ENCODE measurements at regions not wholly inside any gene's neighbourhood (a gene's known extent, or its start where the extent isn't known, plus 50 kb on each side); places are given as distances from the start of the nearest gene placed in this dataset.

DNA sequence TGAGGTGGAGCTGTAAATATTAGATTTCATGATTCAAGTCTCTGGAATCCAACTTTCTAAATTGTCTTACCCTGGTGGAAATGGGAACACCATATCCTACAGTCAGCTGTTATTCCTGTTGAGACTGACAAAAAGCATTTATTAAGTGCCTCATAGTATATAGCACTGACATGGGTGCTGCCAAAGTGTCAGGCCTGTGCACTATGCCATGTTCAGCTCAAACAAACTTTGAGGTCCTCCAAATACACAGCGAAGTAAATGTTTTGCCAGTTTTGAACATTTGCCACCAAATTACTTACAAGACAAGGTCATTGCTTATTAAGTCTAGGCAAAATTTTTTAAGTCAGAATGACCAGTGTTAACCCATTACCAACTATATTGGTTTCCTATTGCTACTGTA is 162.9 kb upstream of the SLC25A13 start:
- no peak for DNase-seq (ENCODE audit: low spot score)
- Histone ChIP-seq H3K27me3 (replicated peaks; ENCODE audit: insufficient read depth, low read depth, low read length, poor library complexity) (no peaks in the 10 kb centered on the region), H3K4me1 (ENCODE audit: insufficient read depth, low read length, poor library complexity, severe bottlenecking) (no peaks in the 10 kb centered on the region), H3K4me3 (ENCODE audit: low read depth, low read length, poor library complexity, severe bottlenecking) (no peak overlapping the region), H3K27ac (ENCODE audit: low read depth, low read length, poor library complexity, severe bottlenecking) (no peak overlapping the region), H3K36me3 (ENCODE audit: insufficient read depth, low read length, poor library complexity, severe bottlenecking) (no peaks in the 10 kb centered on the region), H3K9me3 (ENCODE audit: low read depth, low read length, poor library complexity, severe bottlenecking) (no peaks in the 10 kb centered on the region)
- CTCF ChIA-PET: no interaction called here
- POLR2A ChIA-PET (ENCODE audit: low non-redundant PET): no interaction called here
- intact Hi-C loops (cut with micrococcal nuclease; ENCODE audit: unreplicated experiment): no loop called here
- TF ChIP-seq EZH2 (IDR thresholded peaks at IDR 0.05; ENCODE audit: borderline replicate concordance, low read depth, low read length, poor library complexity, severe bottlenecking): no peak
- TF ChIP-seq, protein P1, sequence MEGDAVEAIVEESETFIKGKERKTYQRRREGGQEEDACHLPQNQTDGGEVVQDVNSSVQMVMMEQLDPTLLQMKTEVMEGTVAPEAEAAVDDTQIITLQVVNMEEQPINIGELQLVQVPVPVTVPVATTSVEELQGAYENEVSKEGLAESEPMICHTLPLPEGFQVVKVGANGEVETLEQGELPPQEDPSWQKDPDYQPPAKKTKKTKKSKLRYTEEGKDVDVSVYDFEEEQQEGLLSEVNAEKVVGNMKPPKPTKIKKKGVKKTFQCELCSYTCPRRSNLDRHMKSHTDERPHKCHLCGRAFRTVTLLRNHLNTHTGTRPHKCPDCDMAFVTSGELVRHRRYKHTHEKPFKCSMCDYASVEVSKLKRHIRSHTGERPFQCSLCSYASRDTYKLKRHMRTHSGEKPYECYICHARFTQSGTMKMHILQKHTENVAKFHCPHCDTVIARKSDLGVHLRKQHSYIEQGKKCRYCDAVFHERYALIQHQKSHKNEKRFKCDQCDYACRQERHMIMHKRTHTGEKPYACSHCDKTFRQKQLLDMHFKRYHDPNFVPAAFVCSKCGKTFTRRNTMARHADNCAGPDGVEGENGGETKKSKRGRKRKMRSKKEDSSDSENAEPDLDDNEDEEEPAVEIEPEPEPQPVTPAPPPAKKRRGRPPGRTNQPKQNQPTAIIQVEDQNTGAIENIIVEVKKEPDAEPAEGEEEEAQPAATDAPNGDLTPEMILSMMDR (conservative IDR thresholded peaks at IDR 0.05; ENCODE audit: low read depth, low read length): no peak
- no TSS peak for BruUV-seq (replicated peaks)

DNA sequence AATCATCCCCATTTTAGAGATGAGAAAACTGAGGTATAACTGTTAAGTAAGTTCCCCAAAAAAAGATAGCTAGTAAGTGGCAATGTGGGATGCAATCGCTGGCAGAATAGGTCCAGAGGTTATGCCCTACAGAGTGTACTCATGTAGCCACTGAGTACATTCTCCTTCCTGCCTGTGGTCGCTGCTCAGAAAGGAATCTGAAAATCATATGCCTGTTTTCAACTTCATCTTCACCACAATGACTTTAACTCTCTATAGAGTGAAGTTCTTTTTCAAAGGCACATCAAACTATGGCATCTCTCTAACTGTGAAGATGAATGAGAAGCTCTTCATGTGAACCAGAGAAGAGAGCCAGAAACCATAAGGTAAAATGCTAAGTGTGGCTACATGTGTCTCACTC is 162.2 kb upstream of the SLC25A13 start:
- no TSS peak for BruUV-seq (replicated peaks)
- Histone ChIP-seq H3K9me3 (ENCODE audit: low read depth, low read length, poor library complexity, severe bottlenecking) (no peaks in the 10 kb centered on the region), H3K27me3 (replicated peaks; ENCODE audit: insufficient read depth, low read depth, low read length, poor library complexity) (no peaks in the 10 kb centered on the region), H3K4me1 (ENCODE audit: insufficient read depth, low read length, poor library complexity, severe bottlenecking) (no peaks in the 10 kb centered on the region), H3K4me3 (ENCODE audit: low read depth, low read length, poor library complexity, severe bottlenecking) (no peak overlapping the region), H3K27ac (ENCODE audit: low read depth, low read length, poor library complexity, severe bottlenecking) (no peak overlapping the region), H3K36me3 (ENCODE audit: insufficient read depth, low read length, poor library complexity, severe bottlenecking) (no peaks in the 10 kb centered on the region)
- TF ChIP-seq, protein P1 (conservative IDR thresholded peaks at IDR 0.05; ENCODE audit: low read depth, low read length): no peak
- no peak for TF ChIP-seq EZH2 (IDR thresholded peaks at IDR 0.05; ENCODE audit: borderline replicate concordance, low read depth, low read length, poor library complexity, severe bottlenecking)
- ChIA-PET POLR2A (ENCODE audit: low non-redundant PET) (no interaction called here), CTCF (no interaction called here)
- no peak for DNase-seq (ENCODE audit: low spot score)
- intact Hi-C loops (cut with micrococcal nuclease; ENCODE audit: unreplicated experiment): no loop called here

DNA sequence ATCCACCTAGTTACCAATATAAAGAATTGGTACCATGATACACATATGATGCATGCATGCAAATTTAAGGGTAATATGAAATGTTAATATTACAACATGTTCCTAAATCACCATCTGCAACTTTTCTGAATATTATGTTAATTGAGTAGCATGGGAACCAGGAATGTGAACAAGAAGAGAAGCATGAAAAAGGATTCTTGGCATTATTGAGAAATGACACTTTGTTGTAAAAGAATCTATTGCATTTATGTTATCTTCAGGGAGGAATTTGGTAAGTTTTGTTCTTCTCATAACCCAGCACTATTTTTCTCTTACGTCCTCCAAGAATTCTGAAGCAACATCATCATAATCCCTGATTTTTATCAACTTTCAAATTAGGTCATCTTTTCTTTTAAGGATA is 159.9 kb upstream of the SLC25A13 start:
- no peaks in the 10 kb centered on the region for H3K36me3 ChIP-seq (ENCODE audit: insufficient read depth, low read length, poor library complexity, severe bottlenecking)
- no peaks in the 10 kb centered on the region for H3K4me1 ChIP-seq (ENCODE audit: insufficient read depth, low read length, poor library complexity, severe bottlenecking)
- intact Hi-C loops (cut with micrococcal nuclease; ENCODE audit: unreplicated experiment): no loop called here
- BruUV-seq (replicated peaks): no TSS peak
- TF ChIP-seq, protein P1 (conservative IDR thresholded peaks at IDR 0.05; ENCODE audit: low read depth, low read length): no peak
- no peak for TF ChIP-seq EZH2 (IDR thresholded peaks at IDR 0.05; ENCODE audit: borderline replicate concordance, low read depth, low read length, poor library complexity, severe bottlenecking)
- ChIA-PET POLR2A (ENCODE audit: low non-redundant PET) (no interaction called here), CTCF (no interaction called here)
- H3K9me3 ChIP-seq (ENCODE audit: low read depth, low read length, poor library complexity, severe bottlenecking): no peaks in the 10 kb centered on the region
- H3K27ac ChIP-seq (ENCODE audit: low read depth, low read length, poor library complexity, severe bottlenecking): no peak overlapping the region
- DNase-seq (ENCODE audit: low spot score): no peak
- no peaks in the 10 kb centered on the region for H3K27me3 ChIP-seq (replicated peaks; ENCODE audit: insufficient read depth, low read depth, low read length, poor library complexity)
- no peak overlapping the region for H3K4me3 ChIP-seq (ENCODE audit: low read depth, low read length, poor library complexity, severe bottlenecking)

All from A673 (cell line).